Renal cortex interstitium (tissue), 11 donors: ENCODE measurements at regions not wholly inside any gene's neighbourhood (a gene's known extent, or its start where the extent isn't known, plus 50 kb on each side); places are given as distances from the start of the nearest gene placed in this dataset.
A peak's percentile ranks its signal among the peaks of the same experiment; 100 is the strongest.

ENCODE experiments used
- DNase-seq, 11 donors: peaks; one replicate each; pipeline ENCODE4 v3.0.0-alpha.2; 2013; ENCODE audit warnings: low read depth in 9 of 11, low spot score in 4 of 11; ENCODE audit errors: extremely low read depth in 1 of 11

GRCh38 chr1:221138516-221138915, 259.3 kb downstream of the HLX start:
- no peak for DNase-seq

GRCh38 chr1:221139991-221140390, 260.7 kb downstream of the HLX start:
- DNase-seq = no peak

DNA sequence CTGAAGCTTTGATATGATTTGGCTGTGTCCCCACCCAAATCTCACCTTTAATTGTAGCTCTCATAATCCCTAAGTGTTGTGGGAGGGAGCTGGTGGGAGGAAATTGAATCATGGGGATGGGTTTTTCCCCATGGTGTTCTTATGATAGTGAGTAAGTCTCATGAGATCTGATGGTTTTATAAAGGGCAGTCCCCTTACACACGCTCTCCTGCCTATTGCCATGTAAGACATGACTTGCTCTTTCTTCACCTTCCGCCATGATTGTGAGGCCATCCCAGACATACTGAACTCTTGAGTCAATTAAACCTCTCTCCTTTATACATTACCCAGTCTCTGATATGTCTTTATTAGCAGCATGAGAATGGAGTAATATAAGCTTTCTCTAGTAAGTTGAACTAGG, 261.9 kb downstream of the HLX start:
- DNase-seq = no peak

DNA sequence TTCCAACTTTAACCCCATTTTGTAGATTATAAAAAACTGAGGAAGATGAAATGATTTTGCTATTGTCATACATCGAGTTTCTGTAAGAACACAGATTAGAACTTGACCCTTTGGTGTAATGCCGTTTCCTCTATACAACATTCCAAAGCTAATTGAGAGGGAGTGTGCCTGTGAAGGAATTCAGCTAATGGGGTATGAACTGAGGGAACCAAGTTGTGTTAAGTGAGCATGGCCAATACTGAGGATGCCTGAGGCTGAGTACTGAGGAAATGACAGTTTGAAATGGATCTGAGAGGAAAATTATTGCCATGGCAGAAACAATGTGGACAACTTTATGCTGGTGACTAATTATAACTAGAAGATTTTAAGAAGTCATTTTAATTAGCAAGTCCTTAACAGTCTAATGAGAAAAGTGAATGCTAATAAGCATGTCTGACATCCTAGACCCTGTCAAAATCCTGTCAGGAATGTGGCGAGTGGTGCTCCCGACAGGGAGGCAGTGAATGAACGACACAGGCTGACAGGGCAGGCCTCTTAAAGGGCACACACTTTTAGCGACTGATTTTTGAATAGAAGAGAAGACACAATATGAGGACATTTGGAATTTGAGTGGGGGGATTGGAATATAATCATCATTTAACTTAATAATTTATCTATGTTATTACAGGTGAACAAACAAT, 262.5 kb downstream of the HLX start:
- peak in 1 of 11 donors; percentile 14 for DNase-seq

- no peak for DNase-seq
These were observed 269.4 kb downstream of the HLX start for GRCh38 chr1:221148660-221149059.

- DNase-seq = no peak
These were observed 269.9 kb downstream of the HLX start for GRCh38 chr1:221149111-221149510.

GRCh38 chr1:221149555-221150075, 270.4 kb downstream of the HLX start:
- no peak for DNase-seq

DNA sequence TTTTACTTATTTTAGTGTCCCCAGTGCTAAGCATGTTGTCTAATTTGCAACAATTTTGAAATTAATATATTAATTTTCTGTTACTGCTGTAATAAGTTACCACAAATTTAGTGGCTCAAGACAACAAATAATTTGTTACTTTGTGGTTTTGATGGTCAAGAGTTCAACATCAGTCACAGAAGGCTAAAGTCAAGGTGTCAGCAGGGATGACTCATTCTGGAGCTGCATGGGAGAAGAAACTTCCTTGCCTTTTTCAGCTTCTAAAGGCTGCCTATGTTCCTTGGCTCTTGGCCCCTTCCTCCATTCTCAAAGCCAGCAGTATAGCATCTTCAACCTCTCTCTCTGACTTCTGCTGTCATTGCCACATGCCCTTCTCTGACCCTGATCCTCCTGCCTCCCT, 271.8 kb downstream of the HLX start:
- no peak for DNase-seq

DNA sequence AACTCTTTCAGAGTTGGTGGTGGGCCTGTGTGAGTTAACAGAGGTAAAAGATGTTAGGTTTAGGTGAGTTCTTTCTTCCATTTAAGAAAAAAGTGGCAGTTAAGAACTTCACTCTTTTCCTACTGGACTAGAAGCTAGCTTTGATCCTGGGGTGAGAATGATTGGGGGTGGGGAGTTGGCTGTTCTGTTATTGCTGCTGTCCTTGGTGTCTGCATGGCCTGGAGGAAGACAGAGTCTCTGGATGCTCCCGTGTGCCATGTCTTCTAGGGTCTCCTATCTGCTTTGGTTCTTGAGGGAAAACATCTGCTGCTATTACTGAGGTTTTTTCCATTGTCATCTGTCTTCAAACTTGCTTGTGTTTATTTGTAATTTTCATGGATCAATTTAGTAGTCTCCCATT, 275.7 kb downstream of the HLX start:
- no peak for DNase-seq

- no peak for DNase-seq
These were observed 278.0 kb downstream of the HLX start for GRCh38 chr1:221157026-221157761.

DNA sequence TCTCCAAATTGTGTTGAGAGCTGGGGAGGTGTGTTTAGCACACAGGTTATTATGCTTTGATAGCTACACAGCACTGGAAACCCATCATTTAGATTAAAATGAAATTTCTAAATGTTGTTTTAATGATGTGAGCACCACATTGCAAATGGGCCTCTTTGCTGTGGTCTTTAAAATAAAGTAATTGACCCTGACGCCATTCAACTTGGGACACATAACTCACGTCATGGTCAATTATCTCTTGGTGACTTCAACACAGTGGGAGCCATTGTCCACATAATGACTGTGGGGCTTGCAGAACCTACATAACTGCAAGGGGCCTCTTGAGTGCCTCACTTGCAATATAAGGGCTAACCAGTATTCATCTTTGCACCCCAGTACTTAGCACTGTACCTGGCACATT, 280.4 kb downstream of the HLX start:
- DNase-seq = no peak

DNA sequence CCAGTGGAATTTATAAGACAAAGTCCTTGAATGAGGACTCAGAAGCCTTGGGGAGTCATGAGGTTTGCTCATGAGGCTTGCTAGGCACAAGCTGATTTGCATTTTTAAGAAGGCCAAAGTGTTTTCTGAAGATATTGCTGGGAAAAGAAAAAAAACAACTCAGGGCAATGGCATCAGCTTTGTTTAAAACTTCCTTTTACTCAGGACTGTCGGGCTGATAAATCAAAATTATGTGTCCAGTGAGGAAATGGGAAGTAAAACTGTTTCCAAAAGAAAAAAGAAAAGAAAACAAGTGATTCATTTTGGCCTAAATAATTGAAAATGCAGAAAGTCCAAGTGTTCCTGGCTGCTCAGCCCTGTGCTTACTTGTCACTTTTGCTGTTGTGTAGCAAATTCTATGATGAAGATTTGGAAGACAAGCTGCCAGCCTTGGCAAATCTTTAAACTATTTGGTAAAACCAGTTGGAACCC, 282.4 kb downstream of the HLX start:
- peak in 1 of 11 donors; percentile 20 for DNase-seq

DNA sequence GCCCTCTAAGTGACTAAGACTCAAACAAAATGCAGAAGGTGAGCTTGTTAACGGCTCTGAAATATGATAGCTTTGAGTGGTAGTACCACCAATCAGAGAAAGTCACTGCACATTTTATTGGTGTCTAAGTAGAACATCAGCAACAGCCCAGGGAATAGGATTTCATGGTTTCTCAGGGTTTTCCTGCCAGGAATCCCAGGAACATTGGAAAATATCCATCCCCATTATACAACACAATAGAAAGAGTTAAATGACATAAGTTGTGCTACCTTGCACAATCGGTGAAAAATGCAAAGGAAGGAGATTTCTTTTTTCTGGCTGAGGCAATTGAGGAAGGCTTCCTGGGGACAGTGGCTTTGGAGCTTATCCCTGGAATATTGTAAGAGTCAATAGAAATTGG, 283.1 kb downstream of the HLX start:
- DNase-seq = no peak

GRCh38 chr1:221162939-221163338, 283.7 kb downstream of the HLX start:
- DNase-seq = no peak

DNA sequence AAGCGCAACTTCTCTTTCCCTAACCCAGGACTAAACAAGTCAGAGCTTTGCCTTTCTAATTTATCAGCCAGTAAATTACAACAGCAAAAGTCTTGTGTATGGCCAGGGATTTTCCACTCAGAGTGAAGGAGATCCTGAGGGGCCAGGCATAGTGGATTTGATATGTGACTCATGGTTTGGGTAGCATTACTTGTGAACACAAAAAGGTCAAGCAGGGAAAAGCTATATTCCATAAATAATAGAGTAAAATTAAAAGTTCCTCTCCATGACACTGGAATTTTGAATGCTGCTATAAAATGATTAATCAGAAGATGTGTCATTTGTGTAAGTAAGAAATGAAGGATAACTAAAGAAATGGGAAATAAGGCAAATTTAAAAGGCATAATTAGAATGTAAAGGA, 284.8 kb downstream of the HLX start:
- DNase-seq = no peak

GRCh38 chr1:221164951-221165838, 286.0 kb downstream of the HLX start:
- DNase-seq = no peak

DNA sequence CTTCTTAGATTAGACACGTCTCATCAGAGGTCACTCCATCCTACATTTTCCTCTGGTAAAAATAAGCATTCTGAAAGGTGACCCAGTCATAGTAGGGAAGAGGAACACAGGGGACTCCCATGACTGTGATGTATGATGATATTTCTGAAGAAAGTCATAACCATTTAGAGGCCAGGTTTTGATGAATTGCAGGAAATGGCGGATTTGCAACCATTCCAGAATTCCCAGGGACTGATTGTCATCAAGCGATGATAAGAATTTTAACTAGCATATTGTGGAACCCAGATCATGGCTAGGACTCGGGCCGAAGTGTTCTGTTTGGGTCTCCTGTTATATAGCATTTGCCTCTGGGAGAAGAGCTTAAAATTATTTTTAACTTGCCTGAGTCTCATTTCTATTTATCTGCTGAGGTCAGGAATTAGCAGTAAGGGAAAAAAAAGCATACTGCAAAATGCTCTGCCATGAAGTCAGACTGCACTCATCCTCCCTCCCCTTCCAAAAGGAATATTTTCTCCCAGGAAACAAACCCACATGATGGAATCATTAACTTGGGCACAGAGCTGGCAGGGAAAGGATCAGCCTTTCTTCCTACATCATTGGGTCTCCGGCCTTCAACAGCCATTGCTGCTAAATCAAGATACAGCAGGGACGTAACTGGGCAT, 286.7 kb downstream of the HLX start:
- no peak for DNase-seq

DNA sequence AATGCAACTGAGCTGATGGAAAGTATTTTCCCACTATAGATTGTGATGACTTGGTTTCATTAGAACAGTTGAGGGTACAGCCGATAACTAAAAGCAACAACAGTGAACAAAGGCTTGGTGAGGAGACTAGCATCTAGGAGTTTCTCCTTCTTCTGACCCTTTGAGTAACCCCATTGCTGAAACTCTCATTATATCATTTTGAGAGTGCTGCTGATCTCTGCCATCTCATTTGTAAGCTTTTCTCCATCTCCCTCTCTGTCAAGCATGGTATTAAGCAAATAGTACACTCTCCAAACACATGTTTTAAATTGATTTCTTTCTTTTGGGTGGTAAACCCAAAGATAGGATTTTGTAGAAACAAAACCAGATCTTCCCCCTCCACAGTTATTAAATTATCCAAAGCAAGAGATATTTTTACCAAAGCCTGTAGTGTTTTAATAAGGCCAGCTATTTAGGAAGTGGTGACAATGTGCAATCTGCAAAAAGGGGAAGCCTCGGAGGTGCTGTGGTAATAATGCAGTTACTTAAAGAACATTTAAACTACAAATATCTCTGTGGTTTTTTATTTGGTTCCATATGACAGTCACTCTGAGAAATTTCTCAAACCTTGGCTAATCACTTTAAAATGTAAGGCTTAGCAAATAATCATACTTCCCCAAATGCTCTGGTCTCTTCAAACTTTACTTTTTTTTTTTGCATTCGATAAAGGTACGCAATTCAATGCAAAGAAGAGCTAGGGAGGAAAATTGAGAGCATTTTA, 287.5 kb downstream of the HLX start:
- no peak for DNase-seq
